ENCODE measurements at regions not wholly inside any gene's neighbourhood (a gene's known extent, or its start where the extent isn't known, plus 50 kb on each side); places are given as distances from the start of the nearest gene placed in this dataset.

DNA sequence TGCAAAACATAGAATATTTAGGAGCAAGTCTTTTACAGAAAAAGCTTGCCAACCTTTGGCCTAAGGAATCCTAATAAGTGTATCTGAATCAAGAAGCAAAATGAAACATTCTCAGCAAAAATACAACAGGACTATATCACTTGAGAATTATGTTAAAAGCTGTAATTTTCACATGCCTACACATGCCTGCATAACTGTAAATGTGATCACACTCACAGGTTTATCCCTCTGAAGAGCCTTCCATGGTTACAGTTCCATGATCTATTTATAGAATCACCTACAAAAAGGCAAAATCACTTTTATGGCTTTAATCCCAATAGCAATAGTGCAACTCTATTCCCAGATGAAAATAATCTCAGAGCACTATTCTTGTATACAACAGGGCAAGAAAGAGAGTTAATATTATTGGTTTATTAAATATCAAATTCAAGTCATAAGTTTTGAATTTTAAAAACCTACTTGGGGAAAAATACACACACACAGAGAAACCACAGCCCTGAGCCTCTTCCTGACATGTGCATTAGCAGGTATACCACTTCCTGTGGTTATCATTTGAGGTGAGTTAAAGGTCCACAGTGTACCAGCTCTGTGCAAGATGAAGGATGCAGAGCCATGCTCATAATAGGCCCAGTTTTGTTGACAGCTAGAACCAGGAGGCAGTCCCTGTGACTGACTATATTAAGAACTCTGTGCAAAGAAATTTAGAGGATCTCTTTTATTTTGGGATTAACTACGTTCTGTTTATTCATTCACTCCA is 252.5 kb upstream of the TGFBR2 start:
- no peak overlapping the region for H2AFZ ChIP-seq
- H3K4me3 ChIP-seq, result no peak overlapping the region
- no peaks in the 10 kb centered on the region for H3K79me2 ChIP-seq
- H3K9me3 ChIP-seq (ENCODE audit: low read depth), result no peaks in the 10 kb centered on the region
- TF ChIP-seq, protein P1, sequence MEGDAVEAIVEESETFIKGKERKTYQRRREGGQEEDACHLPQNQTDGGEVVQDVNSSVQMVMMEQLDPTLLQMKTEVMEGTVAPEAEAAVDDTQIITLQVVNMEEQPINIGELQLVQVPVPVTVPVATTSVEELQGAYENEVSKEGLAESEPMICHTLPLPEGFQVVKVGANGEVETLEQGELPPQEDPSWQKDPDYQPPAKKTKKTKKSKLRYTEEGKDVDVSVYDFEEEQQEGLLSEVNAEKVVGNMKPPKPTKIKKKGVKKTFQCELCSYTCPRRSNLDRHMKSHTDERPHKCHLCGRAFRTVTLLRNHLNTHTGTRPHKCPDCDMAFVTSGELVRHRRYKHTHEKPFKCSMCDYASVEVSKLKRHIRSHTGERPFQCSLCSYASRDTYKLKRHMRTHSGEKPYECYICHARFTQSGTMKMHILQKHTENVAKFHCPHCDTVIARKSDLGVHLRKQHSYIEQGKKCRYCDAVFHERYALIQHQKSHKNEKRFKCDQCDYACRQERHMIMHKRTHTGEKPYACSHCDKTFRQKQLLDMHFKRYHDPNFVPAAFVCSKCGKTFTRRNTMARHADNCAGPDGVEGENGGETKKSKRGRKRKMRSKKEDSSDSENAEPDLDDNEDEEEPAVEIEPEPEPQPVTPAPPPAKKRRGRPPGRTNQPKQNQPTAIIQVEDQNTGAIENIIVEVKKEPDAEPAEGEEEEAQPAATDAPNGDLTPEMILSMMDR (IDR thresholded peaks at IDR 0.05; ENCODE audit: poor library complexity), result no peak
- TF ChIP-seq EZH2phosphoT487 (IDR thresholded peaks at IDR 0.05; ENCODE audit: low read depth, severe bottlenecking, unreplicated experiment), result no peak
- no peak for TF ChIP-seq EZH2 (IDR thresholded peaks at IDR 0.05; ENCODE audit: borderline replicate concordance)
- H3K4me2 ChIP-seq, result no peak overlapping the region
- no peak for DNase-seq (ENCODE audit: low spot score)
- no peak overlapping the region for H3K27ac ChIP-seq
- no peaks in the 10 kb centered on the region for H4K20me1 ChIP-seq (ENCODE audit: insufficient read depth, poor library complexity, severe bottlenecking)
- no peaks in the 10 kb centered on the region for H3K9me2 ChIP-seq (replicated peaks; ENCODE audit: insufficient read depth)
- H3K4me1 ChIP-seq (ENCODE audit: insufficient read depth), result peaks cover 3% of the 10 kb centered on the region
- H3K27me3 ChIP-seq, result no peaks in the 10 kb centered on the region
- 92% methylated on average over 1 of the region's 1 CpG for WGBS (ENCODE audit: low lambda C conversion rate, missing lambda C conversion rate)
- no peaks in the 10 kb centered on the region for H3K36me3 ChIP-seq (replicated peaks; ENCODE audit: insufficient read depth, low read depth)

DNA sequence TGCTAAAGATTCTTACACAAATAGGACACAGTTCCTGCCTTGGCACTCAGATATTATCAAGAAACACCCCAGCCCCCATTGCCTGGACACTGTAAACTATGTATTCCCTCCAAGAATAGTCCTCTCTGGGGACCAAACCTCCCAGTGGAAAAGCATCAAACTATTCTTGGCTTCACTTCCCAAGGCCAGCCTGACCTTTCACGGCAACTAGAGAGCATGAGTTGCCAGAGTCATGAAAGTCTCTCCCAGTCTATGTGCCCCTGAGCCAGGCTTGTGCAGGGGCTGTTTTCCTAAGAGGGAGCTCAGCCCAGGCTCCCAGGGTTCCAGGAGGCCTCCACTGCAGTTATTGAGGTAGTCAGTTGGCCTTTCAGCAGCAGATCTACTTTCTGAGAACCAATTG is 251.9 kb upstream of the TGFBR2 start:
- WGBS (ENCODE audit: low lambda C conversion rate, missing lambda C conversion rate), result 85% methylated on average over 1 of the region's 1 CpG

DNA sequence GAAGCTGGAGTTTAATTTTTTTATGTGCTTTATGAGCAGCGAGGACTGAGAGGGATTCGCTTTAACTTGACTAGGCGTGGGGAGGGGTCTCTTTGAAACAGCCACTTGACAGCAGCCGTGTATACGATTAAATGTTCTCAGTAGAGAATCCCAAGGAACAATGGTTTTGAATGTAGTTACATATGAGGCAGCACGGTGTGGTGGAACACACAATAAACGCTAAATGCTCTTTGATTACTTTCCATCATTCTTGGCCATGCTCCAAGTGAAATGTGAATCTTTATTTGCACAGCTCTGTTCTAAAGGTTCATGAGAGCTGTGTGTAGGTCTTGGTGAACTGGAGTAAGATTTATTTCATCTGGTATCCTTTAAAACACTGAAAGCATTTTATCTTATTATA is 251.4 kb upstream of the TGFBR2 start:
- WGBS (ENCODE audit: low lambda C conversion rate, missing lambda C conversion rate), result 60% methylated on average over 7 of the region's 7 CpGs
- no peaks in the 10 kb centered on the region for H3K9me3 ChIP-seq (ENCODE audit: low read depth)
- no peak for DNase-seq (ENCODE audit: low spot score)
- no peak overlapping the region for H3K27ac ChIP-seq
- TF ChIP-seq, protein P1 (IDR thresholded peaks at IDR 0.05; ENCODE audit: poor library complexity), result no peak
- TF ChIP-seq EZH2 (IDR thresholded peaks at IDR 0.05; ENCODE audit: borderline replicate concordance), result no peak
- TF ChIP-seq EZH2phosphoT487 (IDR thresholded peaks at IDR 0.05; ENCODE audit: low read depth, severe bottlenecking, unreplicated experiment), result no peak
- H3K9me2 ChIP-seq (replicated peaks; ENCODE audit: insufficient read depth), result no peaks in the 10 kb centered on the region
- H4K20me1 ChIP-seq (ENCODE audit: insufficient read depth, poor library complexity, severe bottlenecking), result no peaks in the 10 kb centered on the region
- no peak overlapping the region for H3K4me3 ChIP-seq
- no peaks in the 10 kb centered on the region for H3K79me2 ChIP-seq
- no peak overlapping the region for H2AFZ ChIP-seq
- no peaks in the 10 kb centered on the region for H3K27me3 ChIP-seq
- H3K36me3 ChIP-seq (replicated peaks; ENCODE audit: insufficient read depth, low read depth), result no peaks in the 10 kb centered on the region
- no peak overlapping the region for H3K4me2 ChIP-seq
- H3K4me1 ChIP-seq (ENCODE audit: insufficient read depth), result peaks cover 3% of the 10 kb centered on the region

More for the DNA sequence above, 251.9 kb upstream of the TGFBR2 start:
- H3K9me2 ChIP-seq (replicated peaks; ENCODE audit: insufficient read depth), result no peaks in the 10 kb centered on the region
- H3K36me3 ChIP-seq (replicated peaks; ENCODE audit: insufficient read depth, low read depth), result no peaks in the 10 kb centered on the region
- no peaks in the 10 kb centered on the region for H3K79me2 ChIP-seq
- no peaks in the 10 kb centered on the region for H3K27me3 ChIP-seq
- DNase-seq (ENCODE audit: low spot score), result no peak
- no peak overlapping the region for H3K4me2 ChIP-seq
- H3K9me3 ChIP-seq (ENCODE audit: low read depth), result no peaks in the 10 kb centered on the region
- no peak overlapping the region for H3K4me3 ChIP-seq
- no peaks in the 10 kb centered on the region for H4K20me1 ChIP-seq (ENCODE audit: insufficient read depth, poor library complexity, severe bottlenecking)
- H3K27ac ChIP-seq, result no peak overlapping the region
- peaks cover 3% of the 10 kb centered on the region for H3K4me1 ChIP-seq (ENCODE audit: insufficient read depth)
- TF ChIP-seq EZH2phosphoT487 (IDR thresholded peaks at IDR 0.05; ENCODE audit: low read depth, severe bottlenecking, unreplicated experiment), result no peak
- TF ChIP-seq EZH2 (IDR thresholded peaks at IDR 0.05; ENCODE audit: borderline replicate concordance), result no peak
- TF ChIP-seq, protein P1 (IDR thresholded peaks at IDR 0.05; ENCODE audit: poor library complexity), result no peak
- H2AFZ ChIP-seq, result no peak overlapping the region

All from hepatocyte (in vitro differentiated cells).